H1 (cell line): ENCODE measurements at regions not wholly inside any gene's neighbourhood (a gene's known extent, or its start where the extent isn't known, plus 50 kb on each side); places are given as distances from the start of the nearest gene placed in this dataset.

ENCODE experiments used
- CTCF ChIA-PET: fragments of 300-600 bp; sonication (Branson Sonifier 250); formaldehyde crosslinking; loops from one replicate; lab custom pipeline; 2021; ENCODE audit not compliant: partially characterized antibody; lab: Charles Lee
- POLR2A ChIA-PET: fragments of 300-600 bp; sonication (Branson Sonifier 250); formaldehyde crosslinking; loops from one replicate; lab custom pipeline; 2021; ENCODE audit warnings: inconsistent platforms; ENCODE audit not compliant: partially characterized antibody; lab: Charles Lee
- DNase-seq, 2 experiments: peaks; one replicate each; pipeline versions ENCODE4 v3.0.0 to v3.0.0-alpha.2; 2010 to 2022; ENCODE audit warnings: low spot score in 2 of 2, low read depth in 1 of 2, mixed read lengths in 1 of 2
- FAIRE-seq: peaks from 2 replicates; lab custom pipeline; 2011; peaks lifted over from hg19 to GRCh38; lab: Jason Lieb, UNC
- H2AFZ ChIP-seq: 2 replicates; pipeline ENCODE4 v1.8.1; 2012; ENCODE audit warnings: low read length, inconsistent platforms
- H2AK5ac ChIP-seq: 2 replicates; pipeline ENCODE4 v1.6.1; 2013; ENCODE audit warnings: low read depth, low read length
- H2BK120ac ChIP-seq: replicated peaks from 2 replicates; pipeline ENCODE3; 2013; ENCODE audit warnings: low read depth, low read length, inconsistent platforms
- H2BK12ac ChIP-seq: 2 replicates; pipeline ENCODE4 v1.6.1; 2013; ENCODE audit warnings: low read depth, low read length
- H2BK15ac ChIP-seq: 2 replicates; pipeline ENCODE4 v1.6.1; 2013; ENCODE audit warnings: low read length
- H2BK20ac ChIP-seq: 2 replicates; pipeline ENCODE4 v1.6.1; 2013; ENCODE audit warnings: low read length
- H2BK5ac ChIP-seq: 2 replicates; pipeline ENCODE4 v1.6.1; 2013; ENCODE audit warnings: low read depth, low read length
- H3K14ac ChIP-seq: 2 replicates; pipeline ENCODE4 v1.6.1; 2013; ENCODE audit warnings: inconsistent platforms; ENCODE audit not compliant: insufficient read length
- H3K18ac ChIP-seq: 2 replicates; pipeline ENCODE4 v1.6.1; 2013; ENCODE audit warnings: low read length; ENCODE audit errors: extremely low read depth
- H3K23ac ChIP-seq: 2 replicates; pipeline ENCODE4 v1.6.1; 2013; ENCODE audit warnings: inconsistent platforms; ENCODE audit not compliant: insufficient read length
- H3K23me2 ChIP-seq: 2 replicates; pipeline ENCODE4 v1.6.1; 2013; ENCODE audit warnings: low read depth, low read length
- H3K27ac ChIP-seq: 2 replicates; pipeline ENCODE4 v1.6.1; 2011; ENCODE audit warnings: low read depth, low read length, inconsistent platforms
- H3K27me3 ChIP-seq, 4 experiments: replicated peaks in 1 of 4; 1 replicate in 1 of 4; 2 replicates in 3 of 4; pipeline versions ENCODE4 v1.6.1 to v1.8.1; 2011 to 2013; ENCODE audit warnings: low read length in 3 of 4, mild to moderate bottlenecking in 3 of 4, inconsistent platforms in 2 of 4, mixed read lengths in 2 of 4, moderate library complexity in 1 of 4; ENCODE audit not compliant: control insufficient read depth in 3 of 4, insufficient read depth in 3 of 4; ENCODE audit errors: extremely low read depth in 1 of 4
- H3K36me3 ChIP-seq, 4 experiments: 2 replicates each; pipeline versions ENCODE4 v1.6.1 to v1.8.1; 2011 to 2013; ENCODE audit warnings: mild to moderate bottlenecking in 4 of 4, low read length in 3 of 4, moderate library complexity in 2 of 4, control low read depth in 1 of 4, inconsistent platforms in 1 of 4; ENCODE audit not compliant: insufficient read depth in 4 of 4, control insufficient read depth in 2 of 4
- H3K4ac ChIP-seq: replicated peaks from 2 replicates; pipeline ENCODE3; 2013; ENCODE audit warnings: low read length, low read depth, mixed read lengths, inconsistent platforms; ENCODE audit not compliant: insufficient read length
- H3K4me1 ChIP-seq, 4 experiments: replicated peaks in 1 of 4; 1 replicate in 1 of 4; 2 replicates in 3 of 4; pipeline versions ENCODE4 v1.6.1 to v1.8.1; 2011 to 2013; ENCODE audit warnings: low read length in 3 of 4, inconsistent platforms in 2 of 4, mixed read lengths in 1 of 4; ENCODE audit not compliant: insufficient read depth in 4 of 4, control insufficient read depth in 3 of 4
- H3K4me2 ChIP-seq, 2 experiments: 2 replicates each; pipeline versions ENCODE4 v1.6.1 to v1.8.1; 2011 to 2013; ENCODE audit warnings: low read depth in 2 of 2, low read length in 2 of 2, control low read depth in 1 of 2, inconsistent platforms in 1 of 2, mild to moderate bottlenecking in 1 of 2; ENCODE audit not compliant: insufficient read depth in 1 of 2
- H3K4me3 ChIP-seq, 4 experiments: fragments of 200-600, 300-600 bp in 1 of 4; sonication (generic), shearing (Covaris generic), sonication (Bioruptor Twin) in 1 of 4; 2 replicates each; pipeline versions ENCODE4 v1.5.1 to v1.8.1; 2011 to 2016; ENCODE audit warnings: low read length in 4 of 4, low read depth in 3 of 4, control low read depth in 2 of 4, inconsistent platforms in 2 of 4, mild to moderate bottlenecking in 2 of 4, mixed read lengths in 1 of 4, moderate library complexity in 1 of 4; ENCODE audit not compliant: insufficient read depth in 2 of 4; ENCODE audit errors: extremely low read depth in 1 of 4
- H3K56ac ChIP-seq: replicated peaks from 2 replicates; pipeline ENCODE3; 2013; ENCODE audit warnings: low read depth, mild to moderate bottlenecking, mixed read lengths, low read length, inconsistent platforms; ENCODE audit not compliant: insufficient read length
- H3K79me1 ChIP-seq: 2 replicates; pipeline ENCODE4 v1.6.1; 2013; ENCODE audit warnings: low read depth, low read length, control low read depth
- H3K79me2 ChIP-seq, 2 experiments: 2 replicates each; pipeline versions ENCODE4 v1.6.1 to v1.8.1; 2012 to 2013; ENCODE audit warnings: low read length in 2 of 2, mild to moderate bottlenecking in 2 of 2, inconsistent platforms in 1 of 2; ENCODE audit not compliant: insufficient read depth in 2 of 2, control insufficient read depth in 1 of 2
- H3K9ac ChIP-seq, 4 experiments: replicated peaks in 1 of 4; 1 replicate in 1 of 4; 2 replicates in 3 of 4; pipeline versions ENCODE4 v1.6.1 to v1.8.1; 2011 to 2013; ENCODE audit warnings: low read depth in 3 of 4, low read length in 3 of 4, control low read depth in 2 of 4, mild to moderate bottlenecking in 2 of 4, moderate library complexity in 2 of 4, inconsistent platforms in 1 of 4; ENCODE audit errors: extremely low read depth in 1 of 4
- H3K9me3 ChIP-seq, 2 experiments: 2 replicates each; pipeline versions ENCODE4 v1.6.1 to v1.8.1; 2012 to 2013; ENCODE audit warnings: mild to moderate bottlenecking in 2 of 2, moderate library complexity in 2 of 2, control low read depth in 1 of 2, inconsistent platforms in 1 of 2, low read depth in 1 of 2, low read length in 1 of 2, mixed read lengths in 1 of 2; ENCODE audit not compliant: insufficient read depth in 2 of 2
- H4K20me1 ChIP-seq, 2 experiments: replicated peaks in 1 of 2; 2 replicates each; pipeline versions ENCODE3 to v1.8.1; 2011 to 2013; ENCODE audit warnings: inconsistent platforms in 2 of 2, low read length in 2 of 2, mild to moderate bottlenecking in 1 of 2; ENCODE audit not compliant: insufficient read depth in 2 of 2, control insufficient read depth in 1 of 2
- H4K5ac ChIP-seq: 2 replicates; pipeline ENCODE4 v1.6.1; 2013; ENCODE audit warnings: low read length, low read depth, mixed read lengths, inconsistent platforms; ENCODE audit not compliant: insufficient read length
- H4K8ac ChIP-seq: 2 replicates; pipeline ENCODE4 v1.8.0; 2013; ENCODE audit warnings: mild to moderate bottlenecking, moderate library complexity, low read length, inconsistent platforms; ENCODE audit not compliant: insufficient read depth; ENCODE audit errors: extremely low read depth
- H4K91ac ChIP-seq: replicated peaks from 2 replicates; pipeline ENCODE3; 2013; ENCODE audit warnings: low read length, mixed read lengths, inconsistent platforms; ENCODE audit not compliant: insufficient read length
- CBX8 ChIP-seq: fragments of 300-800, 300-1000 bp; sonication (generic); IDR thresholded peaks from 2 replicates; pipeline ENCODE4 v1.7.1; 2016; ENCODE audit warnings: low read depth, low read length, borderline replicate concordance
- CTCF ChIP-seq, 3 experiments: IDR thresholded peaks; 1 replicate in 2 of 3; 2 replicates in 1 of 3; pipeline versions ENCODE4 v1.5.1 to v1.6.1; 2011; ENCODE audit warnings: low read length in 3 of 3, mild to moderate bottlenecking in 3 of 3, inconsistent platforms in 2 of 3, low read depth in 1 of 3, moderate library complexity in 1 of 3; ENCODE audit not compliant: insufficient read depth in 1 of 3; ENCODE audit errors: control extremely low read depth in 1 of 3
- E2F6 ChIP-seq: IDR thresholded peaks from 2 replicates; pipeline ENCODE4 v1.6.1; 2012; ENCODE audit warnings: inconsistent platforms
- EGR1 ChIP-seq: IDR thresholded peaks from 2 replicates; pipeline ENCODE4 v1.6.1; 2011; ENCODE audit warnings: low read depth, low read length, borderline replicate concordance
- KDM1A ChIP-seq: fragments of 200-600, 300-600 bp; sonication (generic); IDR thresholded peaks from 2 replicates; pipeline ENCODE4 v1.7.1; 2016; ENCODE audit warnings: mild to moderate bottlenecking, low read length, borderline replicate concordance
- PHF8 ChIP-seq: fragments of 200-600 bp; sonication (generic); conservative IDR thresholded peaks from 2 replicates; pipeline ENCODE4 v1.7.1; 2012; ENCODE audit warnings: low read depth, mild to moderate bottlenecking, inconsistent platforms, low read length, moderate library complexity
- SIN3A ChIP-seq, 2 experiments: IDR thresholded peaks in 1 of 2; conservative IDR thresholded peaks in 1 of 2; 2 replicates each; pipeline ENCODE4 v1.6.1; 2011 to 2012; ENCODE audit warnings: low read length in 2 of 2, improper control_type of control experiment in 1 of 2, low read depth in 1 of 2, mild to moderate bottlenecking in 1 of 2
- SP4 ChIP-seq: IDR thresholded peaks from 2 replicates; pipeline ENCODE4 v1.6.1; 2012; ENCODE audit warnings: low read length, inconsistent platforms
- SUZ12 ChIP-seq: fragments of 200-600 bp; sonication (generic); IDR thresholded peaks from 2 replicates; pipeline ENCODE4 v1.6.1; 2012; ENCODE audit warnings: mild to moderate bottlenecking, inconsistent platforms, low read length, moderate library complexity, mixed read lengths
- YY1 ChIP-seq: IDR thresholded peaks from 2 replicates; pipeline ENCODE4 v1.6.1; 2011; ENCODE audit warnings: low read depth, mild to moderate bottlenecking, low read length
- WGBS, 2 experiments: shearing (Covaris generic) in 1 of 2; methylation state at CpG; one replicate each; pipeline versions ENCODE4 v1.1.6 to v1.1.7; 2013 to 2015; ENCODE audit warnings: low lambda C conversion rate in 2 of 2, mixed read lengths in 2 of 2, inconsistent platforms in 1 of 2, low coverage in 1 of 2, missing lambda C conversion rate in 1 of 2; ENCODE audit not compliant: insufficient replicate concordance in 2 of 2, insufficient coverage in 1 of 2, insufficient read length in 1 of 2; ENCODE audit errors: extremely low coverage in 1 of 2, missing lambda C conversion rate in 1 of 2; 5-methylcytosine and 5-hydroxymethylcytosine counted together

DNA sequence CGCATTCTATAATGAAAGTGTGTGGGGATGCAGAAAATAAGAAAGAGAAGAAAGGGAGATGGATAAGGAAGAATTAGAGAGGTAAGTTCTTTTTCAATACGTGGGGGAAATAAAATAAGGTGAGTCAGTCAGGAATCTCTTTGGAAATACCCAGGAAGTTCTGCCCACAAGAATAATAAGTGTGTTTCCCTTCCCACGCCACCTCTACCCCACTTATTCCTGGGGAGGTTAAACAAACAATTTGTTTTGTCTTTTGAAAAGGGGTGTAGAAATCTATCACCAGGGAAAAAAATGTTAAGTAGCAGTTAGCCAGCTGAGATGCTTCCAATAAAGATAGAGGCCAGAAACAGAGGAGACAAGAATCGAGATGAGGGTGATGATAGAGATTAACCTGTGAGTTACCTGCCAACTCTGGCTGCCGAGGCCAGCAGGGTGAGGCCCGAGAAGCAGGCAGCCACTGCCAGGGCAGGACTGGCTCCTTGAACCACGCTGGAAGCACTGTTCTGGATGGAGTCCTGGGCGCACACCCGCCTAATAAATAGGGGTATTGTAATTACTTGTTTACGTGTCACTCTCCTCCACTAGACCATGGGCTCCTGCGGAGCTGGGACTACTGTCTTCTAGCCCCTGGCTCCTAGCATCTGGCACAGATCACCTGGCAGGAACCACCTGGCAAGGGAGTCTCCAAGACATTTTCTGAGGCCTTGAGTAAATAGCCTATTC is 191.3 kb downstream of the FGFR2 start:
- WGBS, 2 experiments: 87 to 100% methylated on average over 1 to 11 of the region's 11 CpGs
- no peak for TF ChIP-seq CTCF (IDR thresholded peaks at IDR 0.05; ENCODE audit: control extremely low read depth in 1 of 3, insufficient read depth in 1 of 3, low read depth in 1 of 3, low read length in 3 of 3)
- TF ChIP-seq YY1: no peak
- TF ChIP-seq E2F6: no peak
- TF ChIP-seq KDM1A: no peak
- TF ChIP-seq SIN3A (conservative IDR thresholded peaks at IDR 0.05 in 1 of 2, IDR thresholded peaks at IDR 0.05 in 1 of 2; ENCODE audit: low read depth in 1 of 2, low read length in 2 of 2): no peak
- TF ChIP-seq CBX8: no peak
- TF ChIP-seq EGR1: no peak
- TF ChIP-seq SUZ12: no peak
- TF ChIP-seq SP4: no peak
- no peak for TF ChIP-seq PHF8

More for the DNA sequence above, 191.3 kb downstream of the FGFR2 start:
- no peaks in the 10 kb centered on the region for H4K20me1 ChIP-seq
- H3K27ac ChIP-seq: no peak overlapping the region
- no peaks in the 10 kb centered on the region for H3K23me2 ChIP-seq
- H2AFZ ChIP-seq: no peak overlapping the region
- no peak overlapping the region for H3K4ac ChIP-seq
- no peak overlapping the region for H2BK20ac ChIP-seq
- H3K23ac ChIP-seq: no peak overlapping the region
- no peak overlapping the region for H4K91ac ChIP-seq
- FAIRE-seq: no peak
- no peak overlapping the region for H3K4me3 ChIP-seq
- H3K4me1 ChIP-seq: no peaks in the 10 kb centered on the region
- no peak overlapping the region for H2AK5ac ChIP-seq
- no peak overlapping the region for H3K4me2 ChIP-seq
- no peaks in the 10 kb centered on the region for H3K79me2 ChIP-seq
- DNase-seq: no peak
- no peak overlapping the region for H3K56ac ChIP-seq
- no peak overlapping the region for H2BK120ac ChIP-seq
- H3K9ac ChIP-seq: no peak overlapping the region
- no peaks in the 10 kb centered on the region for H3K27me3 ChIP-seq
- H3K36me3 ChIP-seq: no peaks in the 10 kb centered on the region
- H3K14ac ChIP-seq: no peak overlapping the region
- ChIA-PET CTCF (interaction anchor here (1.2 kb wide), 1 partner anchor 15 kb away, joined by 5 read pairs; no protein-coding TSS in a partner anchor), POLR2A (interaction anchor here (0.5 kb wide), 1 partner anchor 24 kb away, joined by 4 read pairs; no protein-coding TSS in a partner anchor)
- H2BK15ac ChIP-seq: no peak overlapping the region
- no peaks in the 10 kb centered on the region for H3K79me1 ChIP-seq
- no peaks in the 10 kb centered on the region for H3K9me3 ChIP-seq
- no peak overlapping the region for H2BK12ac ChIP-seq
- H4K5ac ChIP-seq: no peak overlapping the region
- no peak overlapping the region for H4K8ac ChIP-seq
- no peak overlapping the region for H2BK5ac ChIP-seq
- no peak overlapping the region for H3K18ac ChIP-seq
